ENCODE measurements at regions not wholly inside any gene's neighbourhood (a gene's known extent, or its start where the extent isn't known, plus 50 kb on each side); places are given as distances from the start of the nearest gene placed in this dataset.

DNA sequence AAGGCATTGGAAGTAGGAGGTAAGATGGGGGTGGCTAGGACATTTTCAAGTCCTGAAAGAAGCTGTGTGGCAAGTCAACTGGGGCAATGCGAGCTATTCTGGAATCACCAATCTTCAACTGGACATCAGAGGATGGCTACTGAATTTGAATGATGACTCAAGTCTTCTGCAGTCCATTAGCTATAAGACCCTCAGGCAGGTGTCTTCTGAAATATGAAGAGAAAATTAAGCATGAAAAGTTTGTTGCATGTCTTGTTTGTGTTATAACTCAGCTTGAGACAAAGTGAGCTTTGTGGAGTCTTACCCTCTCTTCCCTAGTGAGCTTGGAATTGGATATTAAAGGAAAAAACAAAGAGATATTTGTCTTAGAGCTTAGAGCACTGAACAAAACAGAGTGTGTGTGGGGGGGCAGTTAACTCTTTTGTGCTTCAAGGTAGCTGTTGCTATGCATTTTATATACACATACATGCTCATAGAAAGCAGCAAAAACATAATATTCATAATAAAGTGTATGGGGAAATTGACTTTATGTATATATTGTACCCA is 979.1 kb downstream of the MCTP2 start:
- FAIRE-seq (no peak), DNase-seq (ENCODE audit: low read depth) (no peak)
- H3K27me3 ChIP-seq (ENCODE audit: control insufficient read depth, insufficient read depth, low read length) = no peaks in the 10 kb centered on the region
- TF ChIP-seq CTCF (IDR thresholded peaks at IDR 0.05; ENCODE audit: insufficient read depth, low read length, severe bottlenecking) = no peak
- no peaks in the 10 kb centered on the region for H3K36me3 ChIP-seq (ENCODE audit: control insufficient read depth, insufficient read depth, low read length)
- H3K4me3 ChIP-seq (ENCODE audit: low read depth, low read length) = no peak overlapping the region

DNA sequence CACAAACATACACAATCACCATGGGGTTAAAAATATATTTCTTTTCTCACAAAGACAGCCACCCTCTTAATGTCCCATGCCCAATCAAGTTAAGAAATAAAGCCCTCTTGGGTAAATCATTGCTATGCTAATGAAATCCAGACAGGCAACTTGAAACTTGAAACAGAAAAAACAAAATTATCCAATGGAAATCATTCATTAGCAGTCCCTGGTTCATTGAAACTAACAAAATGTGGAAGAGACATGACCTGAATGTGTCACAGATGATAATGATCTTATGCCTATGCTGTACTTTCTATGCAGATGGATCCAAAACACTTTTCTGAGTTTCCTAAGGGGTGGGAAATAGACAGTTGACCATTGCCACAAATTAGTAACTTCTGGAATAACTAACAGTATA is 983.7 kb downstream of the MCTP2 start:
- Histone ChIP-seq H3K4me3 (ENCODE audit: low read depth, low read length) (no peak overlapping the region), H3K27me3 (ENCODE audit: control insufficient read depth, insufficient read depth, low read length) (no peaks in the 10 kb centered on the region), H3K36me3 (ENCODE audit: control insufficient read depth, insufficient read depth, low read length) (no peaks in the 10 kb centered on the region)
- no peak for DNase-seq (ENCODE audit: low read depth)
- no peak for FAIRE-seq
- no peak for TF ChIP-seq CTCF (IDR thresholded peaks at IDR 0.05; ENCODE audit: insufficient read depth, low read length, severe bottlenecking)

- no peak for TF ChIP-seq CTCF (IDR thresholded peaks at IDR 0.05; ENCODE audit: insufficient read depth, low read length, severe bottlenecking)
- no peaks in the 10 kb centered on the region for H3K27me3 ChIP-seq (ENCODE audit: control insufficient read depth, insufficient read depth, low read length)
- H3K4me3 ChIP-seq (ENCODE audit: low read depth, low read length) = no peak overlapping the region
- H3K36me3 ChIP-seq (ENCODE audit: control insufficient read depth, insufficient read depth, low read length) = no peaks in the 10 kb centered on the region
- DNase-seq (ENCODE audit: low read depth) (peak; percentile 91), FAIRE-seq (no peak)
Observed at GRCh38 chr15:95226835-95227234, 995.5 kb downstream of the MCTP2 start.

DNA sequence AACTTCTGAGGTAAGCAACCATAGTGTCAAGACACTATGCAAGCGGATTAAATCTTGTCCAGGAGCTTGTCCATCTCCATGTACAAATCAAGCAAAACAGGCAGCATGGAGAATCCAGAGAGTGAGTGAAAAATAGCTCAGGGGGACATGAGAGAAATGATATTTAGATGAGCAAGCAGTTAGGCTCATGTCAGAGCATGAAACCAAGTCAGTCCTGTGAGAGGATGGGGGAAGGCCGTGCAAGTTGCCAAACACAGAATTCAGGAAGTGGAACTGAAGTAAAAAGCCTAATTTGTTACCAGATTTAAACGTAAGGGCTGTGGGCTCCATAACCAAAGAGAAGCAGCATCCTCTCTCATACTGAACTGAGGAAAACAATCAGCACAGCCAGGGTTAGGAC is 995.9 kb downstream of the MCTP2 start:
- TF ChIP-seq CTCF (IDR thresholded peaks at IDR 0.05; ENCODE audit: insufficient read depth, low read length, severe bottlenecking) = no peak
- DNase-seq (ENCODE audit: low read depth) = peak; percentile 87
- no peak for FAIRE-seq

DNA sequence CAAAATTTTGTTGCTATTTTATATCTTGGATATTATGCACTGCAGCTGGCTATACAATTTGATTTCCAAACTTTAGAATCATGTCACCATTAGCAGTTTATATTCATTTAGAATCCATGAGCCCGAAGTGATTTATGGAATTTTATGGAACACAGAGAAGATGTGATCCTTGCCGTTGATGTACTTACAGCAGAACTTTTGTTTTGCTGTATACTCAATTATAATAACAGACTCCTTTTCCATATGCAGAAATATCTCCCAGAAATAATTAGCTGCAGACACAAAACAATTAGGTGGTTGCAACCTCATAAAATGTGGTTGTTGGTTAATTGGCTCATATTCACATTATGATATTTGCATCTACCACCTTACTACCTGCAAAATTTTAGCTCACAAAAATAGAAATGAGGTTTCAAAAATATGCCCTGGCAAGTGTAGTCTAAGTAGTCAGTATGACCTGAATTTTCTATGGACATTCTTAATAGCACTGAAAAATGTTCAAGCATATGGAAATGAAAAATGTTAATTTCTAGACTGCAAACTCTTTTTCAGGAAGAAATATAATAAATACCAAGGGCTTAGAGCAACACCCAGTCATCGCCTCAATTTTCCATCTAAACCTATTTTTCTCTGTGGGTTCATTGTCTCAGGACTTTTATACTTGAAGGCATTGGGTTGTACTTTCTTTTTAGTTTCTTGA is 997.6 kb downstream of the MCTP2 start:
- Histone ChIP-seq H3K36me3 (ENCODE audit: control insufficient read depth, insufficient read depth, low read length) (no peaks in the 10 kb centered on the region), H3K27me3 (ENCODE audit: control insufficient read depth, insufficient read depth, low read length) (no peaks in the 10 kb centered on the region), H3K4me3 (ENCODE audit: low read depth, low read length) (no peak overlapping the region)
- FAIRE-seq = no peak
- no peak for TF ChIP-seq CTCF (IDR thresholded peaks at IDR 0.05; ENCODE audit: insufficient read depth, low read length, severe bottlenecking)
- no peak for DNase-seq (ENCODE audit: low read depth)

More for the DNA sequence above, 995.9 kb downstream of the MCTP2 start:
- no peaks in the 10 kb centered on the region for H3K36me3 ChIP-seq (ENCODE audit: control insufficient read depth, insufficient read depth, low read length)
- H3K4me3 ChIP-seq (ENCODE audit: low read depth, low read length) = no peak overlapping the region
- no peaks in the 10 kb centered on the region for H3K27me3 ChIP-seq (ENCODE audit: control insufficient read depth, insufficient read depth, low read length)

GRCh38 chr15:95235033-95235432 is 1003.7 kb downstream of the MCTP2 start:
- no peak for TF ChIP-seq CTCF (IDR thresholded peaks at IDR 0.05; ENCODE audit: insufficient read depth, low read length, severe bottlenecking)
- H3K27me3 ChIP-seq (ENCODE audit: control insufficient read depth, insufficient read depth, low read length) = no peaks in the 10 kb centered on the region

More at GRCh38 chr15:95235033-95235432, 1003.7 kb downstream of the MCTP2 start:
- H3K36me3 ChIP-seq (ENCODE audit: control insufficient read depth, insufficient read depth, low read length) = no peaks in the 10 kb centered on the region
- FAIRE-seq (peak; percentile 28), DNase-seq (ENCODE audit: low read depth) (no peak)
- H3K4me3 ChIP-seq (ENCODE audit: low read depth, low read length) = no peak overlapping the region
